ENCODE measurements at regions not wholly inside any gene's neighbourhood (a gene's known extent, or its start where the extent isn't known, plus 50 kb on each side); places are given as distances from the start of the nearest gene placed in this dataset.

DNA sequence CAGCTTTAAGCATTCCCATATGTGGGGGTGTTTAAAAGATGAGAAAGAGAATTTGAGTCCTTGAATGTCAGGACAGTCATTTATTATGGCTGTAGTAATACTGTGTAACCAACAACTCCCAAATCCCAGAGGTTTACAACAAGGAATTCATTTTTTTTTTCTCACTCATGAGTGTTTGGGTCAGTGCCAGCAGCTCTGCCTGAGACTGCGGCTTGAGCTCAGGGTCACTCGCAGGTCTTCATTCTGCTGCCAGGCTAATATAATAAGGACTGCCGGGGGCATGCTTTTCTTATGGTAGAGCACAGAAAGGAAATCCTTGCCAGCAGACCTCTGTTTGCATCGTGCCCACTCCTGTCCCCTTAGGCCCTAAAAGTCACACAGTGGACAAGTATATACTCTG, 277.9 kb upstream of the LMCD1 start:
- ATAC-seq (peak in 1 of 4 donors; percentile 16), DNase-seq (peak in 2 of 5 donors; percentile 17 to 27)
- H3K36me3 ChIP-seq: no peaks in the 10 kb centered on the region
- peaks cover 0 to 11% (median 0%) of the 10 kb centered on the region in 12 donors for H3K4me1 ChIP-seq
- H3K27me3 ChIP-seq: no peaks in the 10 kb centered on the region
- no peaks in the 10 kb centered on the region for H3K9me3 ChIP-seq
- no peak overlapping the region for H3K4me3 ChIP-seq
- intact Hi-C loops (cut with DNase I): no loop called here
- H3K27ac ChIP-seq: no peak overlapping the region
- TF ChIP-seq POLR2A (IDR thresholded peaks at IDR 0.05) (no peak), CTCF (IDR thresholded peaks at IDR 0.05) (no peak)
- 15 to 23% (median 16%) methylated on average over 4 of the region's 4 CpGs for WGBS, 4 donors

DNA sequence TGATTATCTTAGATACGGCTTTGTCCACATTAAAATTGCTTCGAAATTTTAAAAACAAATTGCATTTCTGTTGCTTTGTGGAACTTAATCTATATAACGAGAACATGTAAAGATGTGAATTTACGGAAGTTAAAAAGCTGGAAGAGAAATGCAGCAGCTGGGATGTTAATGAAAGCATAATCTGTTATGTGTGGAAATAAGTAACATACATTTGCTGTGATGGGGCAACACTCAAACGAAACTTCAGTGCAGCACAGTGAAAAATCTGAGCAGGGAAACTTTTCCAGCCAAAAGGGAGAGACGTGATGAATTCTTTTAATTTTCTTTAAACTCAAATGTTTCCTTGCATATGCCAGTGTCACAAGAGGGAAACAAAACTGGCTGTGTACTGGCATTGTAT, 276.7 kb upstream of the LMCD1 start:
- Histone ChIP-seq H3K4me3 (no peak overlapping the region), H3K9me3 (no peaks in the 10 kb centered on the region), H3K27ac (no peak overlapping the region), H3K36me3 (no peaks in the 10 kb centered on the region), H3K27me3 (no peaks in the 10 kb centered on the region), H3K4me1 (peaks cover 0 to 11% (median 0%) of the 10 kb centered on the region in 12 donors)
- TF ChIP-seq POLR2A (IDR thresholded peaks at IDR 0.05) (no peak), CTCF (IDR thresholded peaks at IDR 0.05) (no peak)
- 88 to 91% (median 90%) methylated on average over 6 of the region's 6 CpGs for WGBS, 4 donors
- ATAC-seq (no peak), DNase-seq (no peak)
- intact Hi-C loops (cut with DNase I): no loop called here

DNA sequence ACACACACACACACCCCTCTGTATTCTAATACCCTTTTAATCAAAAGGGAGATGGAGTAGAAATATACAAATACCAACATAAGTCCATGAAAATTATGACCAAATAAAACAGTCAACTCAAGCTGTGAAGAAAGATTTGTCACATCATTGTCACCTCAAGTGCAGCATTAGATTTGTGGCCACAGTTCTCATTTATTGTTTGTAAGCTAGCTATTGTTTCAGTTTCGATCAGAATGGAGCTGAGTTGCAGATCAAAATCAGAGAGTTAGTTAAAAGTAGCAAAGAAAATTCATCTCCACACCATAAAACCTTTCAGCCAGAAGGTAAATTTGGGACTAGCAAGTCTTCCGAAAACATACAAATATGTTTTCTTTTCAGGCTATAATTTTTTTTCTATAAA, 267.7 kb upstream of the LMCD1 start:
- Histone ChIP-seq H3K9me3 (no peaks in the 10 kb centered on the region), H3K27ac (no peak overlapping the region), H3K36me3 (no peaks in the 10 kb centered on the region), H3K27me3 (no peaks in the 10 kb centered on the region), H3K4me3 (no peak overlapping the region), H3K4me1 (peaks cover 0 to 13% (median 0%) of the 10 kb centered on the region in 12 donors)
- intact Hi-C loops (cut with DNase I): no loop called here
- WGBS, 4 donors: 85 to 94% (median 90%) methylated on average over 2 of the region's 2 CpGs
- TF ChIP-seq POLR2A (IDR thresholded peaks at IDR 0.05) (no peak), CTCF (IDR thresholded peaks at IDR 0.05) (no peak)
- DNase-seq: no peak
- ATAC-seq: no peak

DNA sequence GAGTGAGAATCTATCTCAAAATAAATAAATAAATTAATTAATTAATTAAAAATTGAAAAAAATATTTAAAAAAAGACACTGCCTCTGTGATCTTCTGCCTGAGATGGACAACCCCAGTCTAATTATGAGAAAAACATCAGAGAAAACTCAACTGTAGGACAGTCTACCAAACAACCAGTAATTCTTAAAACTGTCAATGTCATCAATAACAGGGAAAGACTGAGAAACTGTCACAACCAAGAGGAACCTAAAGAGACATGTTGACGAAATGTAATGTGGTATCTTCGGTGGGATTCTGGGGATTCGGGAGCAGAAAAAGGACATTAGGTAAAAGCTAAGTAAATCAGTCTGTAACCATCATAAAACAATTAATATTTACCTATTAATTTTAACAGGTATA, 265.4 kb upstream of the LMCD1 start:
- intact Hi-C loops (cut with DNase I): no loop called here
- no peak for TF ChIP-seq CTCF (IDR thresholded peaks at IDR 0.05)
- no peak for TF ChIP-seq POLR2A (IDR thresholded peaks at IDR 0.05)
- no peaks in the 10 kb centered on the region for H3K36me3 ChIP-seq
- peaks cover 0 to 13% (median 0%) of the 10 kb centered on the region in 12 donors for H3K4me1 ChIP-seq
- DNase-seq: no peak
- no peak for ATAC-seq
- WGBS, 4 donors: 63 to 83% (median 81%) methylated on average over 3 of the region's 3 CpGs
- no peak overlapping the region for H3K27ac ChIP-seq
- no peaks in the 10 kb centered on the region for H3K9me3 ChIP-seq
- no peaks in the 10 kb centered on the region for H3K27me3 ChIP-seq
- no peak overlapping the region for H3K4me3 ChIP-seq

All from heart left ventricle (tissue), 16 donors.